Osteocyte (in vitro differentiated cells): ENCODE measurements at regions not wholly inside any gene's neighbourhood (a gene's known extent, or its start where the extent isn't known, plus 50 kb on each side); places are given as distances from the start of the nearest gene placed in this dataset.

Experiments used
- DNase-seq: peaks from one replicate; pipeline ENCODE4 v3.0.0; 2021; ENCODE audit warnings: mixed read lengths; ENCODE audit not compliant: unreplicated experiment; ENCODE audit errors: extremely low spot score
- H3K27ac Mint-ChIP-seq: one replicate; pipeline ENCODE4 v1.8.0; 2021; ENCODE audit warnings: mild to moderate bottlenecking, mixed read lengths; ENCODE audit not compliant: unreplicated experiment
- H3K27me3 Mint-ChIP-seq: one replicate; pipeline ENCODE4 v1.8.0; 2021; ENCODE audit warnings: mixed read lengths; ENCODE audit not compliant: unreplicated experiment
- H3K36me3 Mint-ChIP-seq: one replicate; pipeline ENCODE4 v1.8.0; 2021; ENCODE audit warnings: mixed read lengths; ENCODE audit not compliant: unreplicated experiment
- H3K4me1 Mint-ChIP-seq: one replicate; pipeline ENCODE4 v1.8.0; 2021; ENCODE audit warnings: mixed read lengths; ENCODE audit not compliant: unreplicated experiment
- H3K4me3 Mint-ChIP-seq: one replicate; pipeline ENCODE4 v1.8.0; 2021; ENCODE audit warnings: mild to moderate bottlenecking, moderate library complexity, mixed read lengths; ENCODE audit not compliant: unreplicated experiment
- H3K9me3 Mint-ChIP-seq: one replicate; pipeline ENCODE4 v1.8.0; 2021; ENCODE audit warnings: mixed read lengths; ENCODE audit not compliant: unreplicated experiment
- CTCF ChIP-seq: fragments of 200-600 bp; sonication (generic); IDR thresholded peaks from 2 replicates; pipeline ENCODE4 v1.5.0; 2021; ENCODE audit warnings: antibody characterized with exemption, mild to moderate bottlenecking, moderate library complexity

GRCh38 chr2:19120941-19121750 lies 237.3 kb downstream of the OSR1 start:
- DNase-seq = no peak
- Mint-ChIP-seq H3K4me3 (no peak overlapping the region), H3K27ac (peak overlapping the region; percentile 83), H3K9me3 (no peaks in the 10 kb centered on the region), H3K36me3 (no peaks in the 10 kb centered on the region), H3K27me3 (no peaks in the 10 kb centered on the region), H3K4me1 (peaks cover 33% of the 10 kb centered on the region)
- no peak for TF ChIP-seq CTCF

- Mint-ChIP-seq H3K27ac (no peak overlapping the region), H3K4me3 (no peak overlapping the region), H3K36me3 (no peaks in the 10 kb centered on the region), H3K4me1 (peaks cover 26% of the 10 kb centered on the region), H3K9me3 (no peaks in the 10 kb centered on the region), H3K27me3 (no peaks in the 10 kb centered on the region)
- TF ChIP-seq CTCF = no peak
- no peak for DNase-seq
Measured at GRCh38 chr2:19120181-19120580, 238.2 kb downstream of the OSR1 start.

- no peak for TF ChIP-seq CTCF
- H3K4me3 Mint-ChIP-seq = no peak overlapping the region
- no peak overlapping the region for H3K27ac Mint-ChIP-seq
- no peaks in the 10 kb centered on the region for H3K9me3 Mint-ChIP-seq
- H3K27me3 Mint-ChIP-seq = no peaks in the 10 kb centered on the region
- no peaks in the 10 kb centered on the region for H3K36me3 Mint-ChIP-seq
- DNase-seq = no peak
- H3K4me1 Mint-ChIP-seq = peaks cover 32% of the 10 kb centered on the region
Measured at GRCh38 chr2:19119326-19120001, 239.0 kb downstream of the OSR1 start.

GRCh38 chr2:19116918-19117317 lies 241.5 kb downstream of the OSR1 start:
- H3K9me3 Mint-ChIP-seq = no peaks in the 10 kb centered on the region
- no peak for DNase-seq
- H3K27me3 Mint-ChIP-seq = no peaks in the 10 kb centered on the region
- H3K36me3 Mint-ChIP-seq = no peaks in the 10 kb centered on the region
- H3K4me3 Mint-ChIP-seq = no peak overlapping the region
- no peak overlapping the region for H3K27ac Mint-ChIP-seq
- peaks cover 30% of the 10 kb centered on the region for H3K4me1 Mint-ChIP-seq
- no peak for TF ChIP-seq CTCF

GRCh38 chr2:19114754-19115231 lies 243.6 kb downstream of the OSR1 start:
- no peak for TF ChIP-seq CTCF
- Mint-ChIP-seq H3K27ac (no peak overlapping the region), H3K4me1 (peaks cover 11% of the 10 kb centered on the region), H3K4me3 (no peak overlapping the region), H3K27me3 (no peaks in the 10 kb centered on the region), H3K9me3 (no peaks in the 10 kb centered on the region), H3K36me3 (no peaks in the 10 kb centered on the region)
- no peak for DNase-seq
